CD14-positive monocyte (primary cell): ENCODE measurements at regions not wholly inside any gene's neighbourhood (a gene's known extent, or its start where the extent isn't known, plus 50 kb on each side); places are given as distances from the start of the nearest gene placed in this dataset.

Experiments used
- DNase-seq, 3 donors: peaks; one replicate each; pipeline ENCODE4 v3.0.0-alpha.2; 2011 to 2022
- H2AFZ ChIP-seq: 2 replicates; pipeline ENCODE4 v1.6.0; 2012; ENCODE audit warnings: mild to moderate bottlenecking, low read depth, low read length, inconsistent platforms; ENCODE audit not compliant: insufficient read depth, poor library complexity, severe bottlenecking
- H3K27ac ChIP-seq, 2 donors: 1 replicate in 1 of 2; 2 replicates in 1 of 2; pipeline ENCODE4 v1.5.1; 2012 to 2013; ENCODE audit warnings: low read length in 2 of 2, control low read depth in 1 of 2, inconsistent platforms in 1 of 2, low read depth in 1 of 2, mild to moderate bottlenecking in 1 of 2
- H3K27me3 ChIP-seq, 2 donors: one replicate each; pipeline versions ENCODE4 v1.6.0 to v1.6.1; 2011 to 2013; ENCODE audit warnings: low read length in 2 of 2; ENCODE audit not compliant: control insufficient read depth in 2 of 2, insufficient read depth in 2 of 2
- H3K36me3 ChIP-seq, 2 donors: replicated peaks in 1 of 2; 1 replicate in 1 of 2; 2 replicates in 1 of 2; pipeline versions ENCODE4 v1.5.1 to v1.6.1; 2012 to 2013; ENCODE audit warnings: low read length in 2 of 2, control low read depth in 1 of 2, inconsistent platforms in 1 of 2, mild to moderate bottlenecking in 1 of 2; ENCODE audit not compliant: insufficient read depth in 2 of 2, control insufficient read depth in 1 of 2
- H3K4me1 ChIP-seq, 2 donors: 1 replicate in 1 of 2; 2 replicates in 1 of 2; pipeline versions ENCODE4 v1.5.1 to v1.6.1; 2012 to 2013; ENCODE audit warnings: low read length in 2 of 2, control low read depth in 1 of 2, inconsistent platforms in 1 of 2, mild to moderate bottlenecking in 1 of 2, moderate library complexity in 1 of 2; ENCODE audit not compliant: insufficient read depth in 2 of 2, control insufficient read depth in 1 of 2
- H3K4me2 ChIP-seq: replicated peaks from 2 replicates; pipeline ENCODE3; 2012; ENCODE audit warnings: low read length, moderate library complexity, mild to moderate bottlenecking; ENCODE audit not compliant: poor library complexity, severe bottlenecking; ENCODE audit errors: extremely low read depth
- H3K4me3 ChIP-seq, 3 experiments: fragments of 200-600 bp in 1 of 3; sonication (generic) in 1 of 3; replicated peaks in 1 of 3; 1 replicate in 2 of 3; 2 replicates in 1 of 3; pipeline ENCODE4 v1.5.1; 2011 to 2013; ENCODE audit warnings: low read length in 3 of 3, mild to moderate bottlenecking in 3 of 3, control low read depth in 2 of 3, low read depth in 2 of 3, inconsistent platforms in 1 of 3, moderate library complexity in 1 of 3
- H3K79me2 ChIP-seq: 2 replicates; pipeline ENCODE4 v1.6.0; 2012; ENCODE audit warnings: mild to moderate bottlenecking, control low read depth, inconsistent platforms, low read length, moderate library complexity; ENCODE audit not compliant: insufficient read depth
- H3K9ac ChIP-seq: 2 replicates; pipeline ENCODE4 v1.6.0; 2017; ENCODE audit warnings: low read length, mild to moderate bottlenecking; ENCODE audit not compliant: insufficient read depth, poor library complexity, severe bottlenecking
- H3K9me3 ChIP-seq, 2 donors: replicated peaks in 1 of 2; 1 replicate in 1 of 2; 2 replicates in 1 of 2; pipeline versions ENCODE4 v1.5.1 to v1.6.1; 2012 to 2013; ENCODE audit warnings: low read length in 2 of 2, control low read depth in 1 of 2; ENCODE audit not compliant: control insufficient read depth in 1 of 2, insufficient read depth in 1 of 2
- H4K20me1 ChIP-seq: 2 replicates; pipeline ENCODE4 v1.6.0; 2012; ENCODE audit warnings: mild to moderate bottlenecking, low read length, control low read depth, moderate library complexity; ENCODE audit not compliant: insufficient read depth
- H3K27ac Mint-ChIP-seq, 7 donors: one replicate each; pipeline ENCODE4 v1.8.0; 2020; ENCODE audit warnings: mild to moderate bottlenecking in 7 of 7, mixed read lengths in 7 of 7, moderate library complexity in 6 of 7, inconsistent platforms in 2 of 7
- H3K27me3 Mint-ChIP-seq, 3 donors: one replicate each; pipeline ENCODE4 v1.8.0; 2021 to 2022; ENCODE audit warnings: low read depth in 3 of 3, mild to moderate bottlenecking in 3 of 3, mixed read lengths in 3 of 3, moderate library complexity in 3 of 3, inconsistent platforms in 1 of 3
- H3K36me3 Mint-ChIP-seq, 2 donors: one replicate each; pipeline ENCODE4 v1.8.0; 2020; ENCODE audit warnings: mixed read lengths in 2 of 2, inconsistent platforms in 1 of 2, mild to moderate bottlenecking in 1 of 2
- H3K4me1 Mint-ChIP-seq: one replicate; pipeline ENCODE4 v1.8.0; 2020; ENCODE audit warnings: mild to moderate bottlenecking, mixed read lengths
- H3K4me3 Mint-ChIP-seq, 2 donors: one replicate each; pipeline ENCODE4 v1.8.0; 2020; ENCODE audit warnings: mild to moderate bottlenecking in 2 of 2, mixed read lengths in 2 of 2, moderate library complexity in 1 of 2
- H3K9me3 Mint-ChIP-seq, 7 donors: one replicate each; pipeline ENCODE4 v1.8.0; 2020 to 2022; ENCODE audit warnings: mixed read lengths in 7 of 7, mild to moderate bottlenecking in 6 of 7, moderate library complexity in 6 of 7, inconsistent platforms in 2 of 7
- WGBS: methylation state at CpG from one replicate; pipeline ENCODE4 v1.1.5; 2013; ENCODE audit warnings: missing lambda C conversion rate; ENCODE audit not compliant: insufficient coverage; 5-methylcytosine and 5-hydroxymethylcytosine counted together
- intact Hi-C, 2 donors: fragments of 100-400 bp; cut with micrococcal nuclease; formaldehyde crosslinking; loops; one replicate each; pipeline versions ENCODE4 v1.15.0 to v1.15.1; 2023
- TF ChIP-seq, protein P1 (sequence below): fragments of 200-600 bp; IDR thresholded peaks from one replicate; pipeline ENCODE4 v1.8.0; 2022; ENCODE audit warnings: antibody characterized with exemption, mild to moderate bottlenecking

DNA sequence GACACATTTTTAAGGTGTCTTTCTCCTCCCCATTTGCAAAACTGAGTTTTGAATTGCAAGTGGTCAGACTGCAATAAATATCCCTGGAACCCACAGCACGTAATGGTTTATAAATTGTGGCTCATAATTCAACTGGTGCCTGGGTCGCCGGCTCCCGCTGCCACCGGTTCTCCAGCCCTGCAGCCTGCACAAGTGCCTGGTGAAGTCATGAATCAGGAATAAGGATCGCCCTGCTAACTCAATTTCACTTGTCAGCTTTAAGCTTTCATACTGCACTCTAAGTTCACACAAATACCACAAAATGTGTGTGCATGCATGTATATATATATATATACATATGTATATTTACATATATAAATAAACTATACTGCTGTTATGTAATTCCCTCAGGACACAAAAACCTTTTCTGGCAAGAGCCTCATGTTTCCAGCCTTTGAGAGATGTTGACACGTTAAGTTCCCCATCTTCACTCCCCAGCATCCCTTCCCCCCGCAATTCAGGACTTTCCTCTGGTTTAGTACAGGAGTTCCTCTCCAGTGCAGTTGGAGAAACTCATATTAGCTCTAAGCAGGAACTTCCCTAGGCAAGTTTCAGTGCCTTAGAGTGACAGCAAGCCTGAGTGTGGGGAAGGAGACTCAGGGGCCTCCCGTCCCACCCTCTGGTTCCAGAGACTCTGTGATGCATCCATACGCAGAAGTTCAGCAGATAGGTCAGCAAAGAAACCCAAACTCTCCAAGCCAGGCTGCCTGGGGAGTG, 129.2 kb upstream of the UNC5B start:
- H3K27ac Mint-ChIP-seq, result no peak overlapping the region
- H2AFZ ChIP-seq, result no peak overlapping the region

DNA sequence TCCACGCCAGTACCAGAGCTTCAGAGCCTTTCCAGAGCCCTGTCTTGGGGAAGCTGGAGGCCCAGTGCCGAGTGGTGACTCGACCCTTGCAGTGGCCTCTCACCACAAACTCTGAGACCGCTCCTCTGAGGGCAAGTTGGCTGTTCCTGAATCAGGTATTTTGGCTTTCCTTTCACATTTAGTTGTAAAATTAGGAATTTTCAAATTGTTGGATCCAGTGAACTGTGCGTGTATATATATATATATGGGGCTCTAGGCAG, 128.7 kb upstream of the UNC5B start:
- Histone ChIP-seq H4K20me1 (no peaks in the 10 kb centered on the region), H3K9me3 (no peaks in the 10 kb centered on the region), H3K4me3 (no peak overlapping the region), H3K27ac (no peak overlapping the region), H3K9ac (no peak overlapping the region), H3K4me1 (no peaks in the 10 kb centered on the region), H3K27me3 (no peaks in the 10 kb centered on the region), H2AFZ (no peak overlapping the region), H3K36me3 (no peaks in the 10 kb centered on the region), H3K79me2 (no peaks in the 10 kb centered on the region), H3K4me2 (no peak overlapping the region)
- no peak for DNase-seq
- H3K4me1 Mint-ChIP-seq, result peaks cover 2% of the 10 kb centered on the region
- intact Hi-C loops, result no loop called here
- no peaks in the 10 kb centered on the region for H3K36me3 Mint-ChIP-seq
- WGBS, result 32% methylated on average over 3 of the region's 5 CpGs
- H3K27ac Mint-ChIP-seq, result no peak overlapping the region
- no peaks in the 10 kb centered on the region for H3K9me3 Mint-ChIP-seq
- TF ChIP-seq, protein P1, sequence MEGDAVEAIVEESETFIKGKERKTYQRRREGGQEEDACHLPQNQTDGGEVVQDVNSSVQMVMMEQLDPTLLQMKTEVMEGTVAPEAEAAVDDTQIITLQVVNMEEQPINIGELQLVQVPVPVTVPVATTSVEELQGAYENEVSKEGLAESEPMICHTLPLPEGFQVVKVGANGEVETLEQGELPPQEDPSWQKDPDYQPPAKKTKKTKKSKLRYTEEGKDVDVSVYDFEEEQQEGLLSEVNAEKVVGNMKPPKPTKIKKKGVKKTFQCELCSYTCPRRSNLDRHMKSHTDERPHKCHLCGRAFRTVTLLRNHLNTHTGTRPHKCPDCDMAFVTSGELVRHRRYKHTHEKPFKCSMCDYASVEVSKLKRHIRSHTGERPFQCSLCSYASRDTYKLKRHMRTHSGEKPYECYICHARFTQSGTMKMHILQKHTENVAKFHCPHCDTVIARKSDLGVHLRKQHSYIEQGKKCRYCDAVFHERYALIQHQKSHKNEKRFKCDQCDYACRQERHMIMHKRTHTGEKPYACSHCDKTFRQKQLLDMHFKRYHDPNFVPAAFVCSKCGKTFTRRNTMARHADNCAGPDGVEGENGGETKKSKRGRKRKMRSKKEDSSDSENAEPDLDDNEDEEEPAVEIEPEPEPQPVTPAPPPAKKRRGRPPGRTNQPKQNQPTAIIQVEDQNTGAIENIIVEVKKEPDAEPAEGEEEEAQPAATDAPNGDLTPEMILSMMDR, result no peak
- H3K4me3 Mint-ChIP-seq, result no peak overlapping the region
- no peaks in the 10 kb centered on the region for H3K27me3 Mint-ChIP-seq

More for the DNA sequence above, 129.2 kb upstream of the UNC5B start:
- no peaks in the 10 kb centered on the region for H3K79me2 ChIP-seq
- intact Hi-C loops, result no loop called here
- no peaks in the 10 kb centered on the region for H3K36me3 ChIP-seq
- WGBS, result 69% methylated on average over 6 of the region's 10 CpGs
- H3K36me3 Mint-ChIP-seq, result no peaks in the 10 kb centered on the region
- no peak overlapping the region for H3K4me2 ChIP-seq
- H3K4me3 ChIP-seq, result no peak overlapping the region
- H3K27ac ChIP-seq, result no peak overlapping the region
- H4K20me1 ChIP-seq, result no peaks in the 10 kb centered on the region
- TF ChIP-seq, protein P1, result no peak
- H3K9me3 ChIP-seq, result no peaks in the 10 kb centered on the region
- H3K9ac ChIP-seq, result no peak overlapping the region
- peaks cover 2% of the 10 kb centered on the region for H3K4me1 Mint-ChIP-seq
- H3K9me3 Mint-ChIP-seq, result no peaks in the 10 kb centered on the region
- H3K4me3 Mint-ChIP-seq, result no peak overlapping the region
- DNase-seq, result peak in 1 of 3 donors; percentile 26
- H3K27me3 Mint-ChIP-seq, result no peaks in the 10 kb centered on the region
- H3K27me3 ChIP-seq, result no peaks in the 10 kb centered on the region
- no peaks in the 10 kb centered on the region for H3K4me1 ChIP-seq
